ENCODE measurements at regions not wholly inside any gene's neighbourhood (a gene's known extent, or its start where the extent isn't known, plus 50 kb on each side); places are given as distances from the start of the nearest gene placed in this dataset.

- no peak for TF ChIP-seq TCF12 (IDR thresholded peaks at IDR 0.05; ENCODE audit: low read depth)
- no peak for TF ChIP-seq NFIC (IDR thresholded peaks at IDR 0.05)
- TF ChIP-seq REST (IDR thresholded peaks at IDR 0.05; ENCODE audit: low read depth), result no peak
- no peak for TF ChIP-seq TAF1 (IDR thresholded peaks at IDR 0.05; ENCODE audit: low read depth)
- no peak for TF ChIP-seq RAD21 (IDR thresholded peaks at IDR 0.05; ENCODE audit: low read depth)
- no peak for TF ChIP-seq EP300 (IDR thresholded peaks at IDR 0.05; ENCODE audit: borderline replicate concordance)
- no peak for TF ChIP-seq MAX (IDR thresholded peaks at IDR 0.05)
- TF ChIP-seq FOXM1 (IDR thresholded peaks at IDR 0.05; ENCODE audit: borderline replicate concordance, low read depth), result no peak
- TF ChIP-seq CEBPB (IDR thresholded peaks at IDR 0.05), result no peak
- TF ChIP-seq EGR1 (IDR thresholded peaks at IDR 0.05), result no peak
- no peak for TF ChIP-seq TEAD4 (IDR thresholded peaks at IDR 0.05)
Measured at GRCh38 chr5:3905031-3905430, 309.4 kb downstream of the IRX1 start.

Measured in Ishikawa (cell line).